Gastroesophageal sphincter (tissue), 4 donors: ENCODE measurements at regions not wholly inside any gene's neighbourhood (a gene's known extent, or its start where the extent isn't known, plus 50 kb on each side); places are given as distances from the start of the nearest gene placed in this dataset.

Source experiments
- ATAC-seq: fragments of 150-250 bp; one replicate; pipeline ENCODE4 v1.9.1; 2016; ENCODE audit warnings: mild to moderate bottlenecking, moderate library complexity
- H3K27ac ChIP-seq, 4 donors: fragments of 200-600 bp; sonication (generic) in 3 of 4; 1 replicate in 3 of 4; 2 replicates in 1 of 4; pipeline ENCODE4 v1.5.1; 2016 to 2019
- H3K27me3 ChIP-seq: fragments of 200-600 bp; sonication (generic); one replicate; pipeline ENCODE4 v1.5.1; 2019
- H3K36me3 ChIP-seq, 2 donors: fragments of 200-600 bp; sonication (generic); one replicate each; pipeline ENCODE4 v1.5.1; 2019; ENCODE audit warnings: control low read depth in 1 of 2
- H3K4me1 ChIP-seq, 3 donors: fragments of 200-600 bp; sonication (generic); 1 replicate in 2 of 3; 2 replicates in 1 of 3; pipeline ENCODE4 v1.5.1; 2016 to 2019; ENCODE audit warnings: control low read depth in 2 of 3
- H3K4me3 ChIP-seq, 2 donors: fragments of 200-600 bp; sonication (generic); one replicate each; pipeline ENCODE4 v1.5.1; 2019; ENCODE audit warnings: mild to moderate bottlenecking in 1 of 2, moderate library complexity in 1 of 2
- H3K9me3 ChIP-seq, 3 donors: fragments of 200-600 bp; sonication (generic); one replicate each; pipeline ENCODE4 v1.5.1; 2017 to 2019; ENCODE audit warnings: control low read depth in 2 of 3
- CTCF ChIP-seq, 4 experiments: fragments of 200-600 bp in 2 of 4; fragments of 450-650 bp in 2 of 4; sonication (generic) in 1 of 4; IDR thresholded peaks; one replicate each; pipeline ENCODE4 v1.5.1; 2017 to 2019; ENCODE audit warnings: antibody characterized with exemption in 4 of 4, mild to moderate bottlenecking in 2 of 4, moderate library complexity in 2 of 4
- EP300 ChIP-seq: sonication (generic); formaldehyde crosslinking; IDR thresholded peaks from one replicate; pipeline ENCODE4 v1.6.1; 2017; ENCODE audit warnings: antibody characterized with exemption, mild to moderate bottlenecking
- POLR2A ChIP-seq, 2 donors: fragments of 450-650 bp; IDR thresholded peaks; one replicate each; pipeline ENCODE4 v1.6.1; 2017; ENCODE audit warnings: antibody characterized with exemption in 2 of 2, mild to moderate bottlenecking in 2 of 2, moderate library complexity in 1 of 2
- POLR2AphosphoS5 ChIP-seq: sonication (generic); formaldehyde crosslinking; IDR thresholded peaks from one replicate; pipeline ENCODE4 v1.6.1; 2017; ENCODE audit warnings: antibody characterized with exemption
- WGBS, 2 donors: methylation state at CpG; one replicate each; pipeline ENCODE4 v1.1.5; 2018; ENCODE audit warnings: low coverage in 1 of 2; 5-methylcytosine and 5-hydroxymethylcytosine counted together

- 50 to 57% methylated on average over 4 of the region's 4 CpGs for WGBS, 2 donors
- TF ChIP-seq POLR2A (IDR thresholded peaks at IDR 0.05) (no peak), POLR2AphosphoS5 (no peak)
- no peaks in the 10 kb centered on the region for H3K36me3 ChIP-seq
- no peaks in the 10 kb centered on the region for H3K9me3 ChIP-seq
- no peak for ATAC-seq
- H3K27ac ChIP-seq = no peak overlapping the region
- H3K4me3 ChIP-seq = no peak overlapping the region
- no peaks in the 10 kb centered on the region for H3K4me1 ChIP-seq
- H3K27me3 ChIP-seq = no peaks in the 10 kb centered on the region
Observed at GRCh38 chr5:29822521-29822920, 1371.0 kb upstream of the CDH6 start.

GRCh38 chr5:29811914-29812679 lies 1381.4 kb upstream of the CDH6 start:
- TF ChIP-seq CTCF (IDR thresholded peaks at IDR 0.05) = no peak
- no peak for TF ChIP-seq POLR2A (IDR thresholded peaks at IDR 0.05)
- no peak for TF ChIP-seq POLR2AphosphoS5
- no peak for TF ChIP-seq EP300
- Histone ChIP-seq H3K27ac (no peak overlapping the region), H3K36me3 (no peaks in the 10 kb centered on the region), H3K4me1 (no peaks in the 10 kb centered on the region), H3K9me3 (no peaks in the 10 kb centered on the region), H3K27me3 (no peaks in the 10 kb centered on the region), H3K4me3 (no peak overlapping the region)
- 75% methylated on average over 2 of the region's 2 CpGs; no CpG with 5 or more reads in 1 of the 2 donors for WGBS, 2 donors
- no peak for ATAC-seq

DNA sequence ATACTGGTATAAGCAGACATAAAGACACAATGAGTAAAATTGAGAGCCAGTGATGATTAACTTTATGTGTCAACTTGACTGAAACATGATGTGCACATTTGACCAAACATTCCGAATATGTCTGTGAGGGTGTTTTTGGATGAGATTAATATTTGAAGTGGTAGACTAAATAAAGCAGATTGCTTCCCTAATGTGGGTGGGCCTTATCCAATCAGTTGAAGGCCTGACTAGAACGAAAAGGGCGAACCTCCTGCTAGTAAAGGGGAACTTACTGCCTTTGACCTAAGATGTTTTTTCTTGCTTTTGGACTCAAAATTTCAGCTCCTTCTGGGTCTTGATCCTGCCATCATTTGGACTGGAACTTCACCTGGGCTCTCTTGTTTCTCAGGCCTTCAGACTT lies 1387.7 kb upstream of the CDH6 start:
- no peaks in the 10 kb centered on the region for H3K27me3 ChIP-seq
- no peak overlapping the region for H3K4me3 ChIP-seq
- TF ChIP-seq POLR2A (IDR thresholded peaks at IDR 0.05) (no peak), EP300 (no peak), POLR2AphosphoS5 (no peak)
- no peaks in the 10 kb centered on the region for H3K9me3 ChIP-seq
- no peak overlapping the region for H3K27ac ChIP-seq
- no peaks in the 10 kb centered on the region for H3K4me1 ChIP-seq
- no peaks in the 10 kb centered on the region for H3K36me3 ChIP-seq
- 80 to 91% methylated on average over 3 of the region's 3 CpGs for WGBS, 2 donors
- ATAC-seq = no peak

GRCh38 chr5:29800752-29801151 lies 1392.7 kb upstream of the CDH6 start:
- no peaks in the 10 kb centered on the region for H3K9me3 ChIP-seq
- H3K4me3 ChIP-seq = no peak overlapping the region
- no peaks in the 10 kb centered on the region for H3K27me3 ChIP-seq
- TF ChIP-seq CTCF (IDR thresholded peaks at IDR 0.05) = no peak
- TF ChIP-seq POLR2AphosphoS5 = no peak
- TF ChIP-seq EP300 = no peak
- no peak for TF ChIP-seq POLR2A (IDR thresholded peaks at IDR 0.05)
- no peak overlapping the region for H3K27ac ChIP-seq
- ATAC-seq = no peak
- WGBS, 2 donors = 59% methylated on average over 5 of the region's 5 CpGs; no CpG with 5 or more reads in 1 of the 2 donors
- no peaks in the 10 kb centered on the region for H3K36me3 ChIP-seq
- no peaks in the 10 kb centered on the region for H3K4me1 ChIP-seq

DNA sequence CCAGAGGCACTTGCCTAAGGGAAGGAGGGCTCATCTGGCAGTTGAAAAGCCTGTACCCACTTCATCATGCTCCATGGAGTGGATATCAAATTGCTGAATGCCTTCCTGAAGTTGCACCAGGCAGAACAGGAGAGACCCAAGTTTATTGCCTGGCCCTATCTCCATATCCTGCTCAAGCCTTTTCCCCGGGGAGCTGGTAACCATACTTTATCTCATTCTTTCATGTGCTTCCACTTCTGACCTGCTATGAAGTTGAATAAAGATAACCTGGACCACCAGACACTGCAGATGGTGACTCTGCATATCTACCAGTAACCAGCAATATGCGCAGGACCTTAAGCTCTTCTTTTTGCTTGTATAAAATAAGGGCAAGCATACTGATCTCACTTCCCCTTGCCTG lies 1397.5 kb upstream of the CDH6 start:
- no peak overlapping the region for H3K27ac ChIP-seq
- ATAC-seq = no peak
- H3K9me3 ChIP-seq = no peaks in the 10 kb centered on the region
- H3K36me3 ChIP-seq = no peaks in the 10 kb centered on the region
- TF ChIP-seq POLR2A (IDR thresholded peaks at IDR 0.05) = no peak
- no peak for TF ChIP-seq POLR2AphosphoS5
- no peak for TF ChIP-seq CTCF (IDR thresholded peaks at IDR 0.05)
- no peak for TF ChIP-seq EP300
- 62 to 80% methylated on average over 1 to 2 of the region's 2 CpGs for WGBS, 2 donors
- H3K4me1 ChIP-seq = no peaks in the 10 kb centered on the region
- no peaks in the 10 kb centered on the region for H3K27me3 ChIP-seq
- no peak overlapping the region for H3K4me3 ChIP-seq

- H3K4me1 ChIP-seq = no peaks in the 10 kb centered on the region
- 61 to 69% methylated on average over 2 of the region's 2 CpGs for WGBS, 2 donors
Observed at GRCh38 chr5:29795096-29795652, 1398.3 kb upstream of the CDH6 start.

More at GRCh38 chr5:29795096-29795652, 1398.3 kb upstream of the CDH6 start:
- ATAC-seq = no peak
- no peaks in the 10 kb centered on the region for H3K27me3 ChIP-seq
- no peak overlapping the region for H3K27ac ChIP-seq
- H3K36me3 ChIP-seq = no peaks in the 10 kb centered on the region
- H3K9me3 ChIP-seq = no peaks in the 10 kb centered on the region
- H3K4me3 ChIP-seq = no peak overlapping the region
- TF ChIP-seq CTCF (IDR thresholded peaks at IDR 0.05) (no peak), POLR2A (IDR thresholded peaks at IDR 0.05) (no peak), EP300 (no peak), POLR2AphosphoS5 (no peak)
